ENCODE measurements at regions not wholly inside any gene's neighbourhood (a gene's known extent, or its start where the extent isn't known, plus 50 kb on each side); places are given as distances from the start of the nearest gene placed in this dataset.
A peak's percentile ranks its signal among the peaks of the same experiment; 100 is the strongest.

DNA sequence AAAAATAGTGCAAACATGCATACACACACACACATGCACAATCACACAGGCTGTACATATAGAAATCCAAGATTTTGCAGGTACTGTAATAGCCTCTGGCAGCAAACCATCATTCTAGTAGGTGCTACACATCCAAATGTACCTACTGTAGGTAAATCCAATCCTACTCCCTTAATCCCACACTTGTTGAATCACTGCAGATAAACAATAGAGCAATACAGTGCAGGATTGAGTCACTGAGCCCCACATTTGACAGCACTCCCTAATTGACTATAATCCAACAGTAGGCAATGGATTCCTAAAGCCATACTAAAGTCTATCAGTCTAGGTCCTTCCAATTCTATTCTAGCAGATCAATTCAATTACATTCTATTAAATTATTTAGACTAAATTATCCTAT lies 1640.5 kb upstream of the CDH9 start:
- no peak overlapping the region for H3K23ac ChIP-seq (ENCODE audit: low read length in 2 of 2)
- no peaks in the 10 kb centered on the region for H3K27me3 ChIP-seq (ENCODE audit: control insufficient read depth in 1 of 2, insufficient read depth in 1 of 2, low read length in 2 of 2)
- no peak overlapping the region for H3K18ac ChIP-seq (ENCODE audit: low read depth in 1 of 2, low read length in 2 of 2)
- no peak overlapping the region for H2BK120ac ChIP-seq (ENCODE audit: low read depth, low read length)
- no peak overlapping the region for H2BK12ac ChIP-seq (ENCODE audit: low read length in 2 of 2)
- H3K79me1 ChIP-seq (replicated peaks; ENCODE audit: low read length, poor library complexity, severe bottlenecking), result no peaks in the 10 kb centered on the region
- no peak overlapping the region for H3K14ac ChIP-seq (ENCODE audit: low read length in 2 of 2)
- H2AFZ ChIP-seq (ENCODE audit: low read depth, low read length), result no peak overlapping the region
- no peak overlapping the region for H3K9ac ChIP-seq (ENCODE audit: low read length)
- H3K4me3 ChIP-seq (ENCODE audit: insufficient read depth in 1 of 2, low read depth in 1 of 2, low read length in 2 of 2), result no peak overlapping the region
- no peak overlapping the region for H2AK5ac ChIP-seq (ENCODE audit: low read length, severe bottlenecking)
- no peak overlapping the region for H3K4me2 ChIP-seq (ENCODE audit: low read length, poor library complexity, severe bottlenecking)
- no peaks in the 10 kb centered on the region for H3K36me3 ChIP-seq (ENCODE audit: control insufficient read depth in 1 of 2, insufficient read depth in 2 of 2, low read depth in 1 of 2, low read length in 2 of 2)
- no peak overlapping the region for H3K27ac ChIP-seq (ENCODE audit: low read length, poor library complexity, severe bottlenecking)
- H3K4me1 ChIP-seq (ENCODE audit: control insufficient read depth, insufficient read depth, low read depth, low read length), result no peaks in the 10 kb centered on the region
- no peak overlapping the region for H2BK5ac ChIP-seq (ENCODE audit: low read depth, low read length, poor library complexity, severe bottlenecking)
- no peak overlapping the region for H2BK15ac ChIP-seq (ENCODE audit: low read depth, poor library complexity, severe bottlenecking)
- no peak overlapping the region for H3K4ac ChIP-seq (ENCODE audit: low read depth in 1 of 2, low read length in 2 of 2)
- no peak overlapping the region for H4K91ac ChIP-seq (ENCODE audit: low read length)
- no peak for DNase-seq
- H3K9me3 ChIP-seq (ENCODE audit: control insufficient read depth, low read length), result peaks cover 5% of the 10 kb centered on the region
- no peak overlapping the region for H4K8ac ChIP-seq (ENCODE audit: low read length)

GRCh38 chr5:28666110-28666509 lies 1627.7 kb upstream of the CDH9 start:
- H3K23ac ChIP-seq (ENCODE audit: low read length in 2 of 2), result no peak overlapping the region
- no peaks in the 10 kb centered on the region for H3K36me3 ChIP-seq (ENCODE audit: control insufficient read depth in 1 of 2, insufficient read depth in 2 of 2, low read depth in 1 of 2, low read length in 2 of 2)
- no peak overlapping the region for H2BK5ac ChIP-seq (ENCODE audit: low read depth, low read length, poor library complexity, severe bottlenecking)
- 66% methylated on average over 1 of the region's 1 CpG for WGBS
- no peaks in the 10 kb centered on the region for H3K4me1 ChIP-seq (ENCODE audit: control insufficient read depth, insufficient read depth, low read depth, low read length)
- no peak overlapping the region for H2BK15ac ChIP-seq (ENCODE audit: low read depth, poor library complexity, severe bottlenecking)
- no peak overlapping the region for H3K27ac ChIP-seq (ENCODE audit: low read length, poor library complexity, severe bottlenecking)
- DNase-seq, result no peak
- H4K8ac ChIP-seq (ENCODE audit: low read length), result no peak overlapping the region
- H3K4me2 ChIP-seq (ENCODE audit: low read length, poor library complexity, severe bottlenecking), result no peak overlapping the region
- H3K79me1 ChIP-seq (replicated peaks; ENCODE audit: low read length, poor library complexity, severe bottlenecking), result no peaks in the 10 kb centered on the region
- H2BK120ac ChIP-seq (ENCODE audit: low read depth, low read length), result no peak overlapping the region
- H2BK12ac ChIP-seq (ENCODE audit: low read length in 2 of 2), result no peak overlapping the region
- H2AFZ ChIP-seq (ENCODE audit: low read depth, low read length), result no peak overlapping the region
- peaks cover 53% of the 10 kb centered on the region for H3K9me3 ChIP-seq (ENCODE audit: control insufficient read depth, low read length)
- no peak overlapping the region for H3K4ac ChIP-seq (ENCODE audit: low read depth in 1 of 2, low read length in 2 of 2)
- no peak overlapping the region for H3K18ac ChIP-seq (ENCODE audit: low read depth in 1 of 2, low read length in 2 of 2)
- H3K4me3 ChIP-seq (ENCODE audit: insufficient read depth in 1 of 2, low read depth in 1 of 2, low read length in 2 of 2), result no peak overlapping the region
- no peak overlapping the region for H4K91ac ChIP-seq (ENCODE audit: low read length)
- no peak overlapping the region for H2AK5ac ChIP-seq (ENCODE audit: low read length, severe bottlenecking)
- no peak overlapping the region for H3K9ac ChIP-seq (ENCODE audit: low read length)
- H3K27me3 ChIP-seq (ENCODE audit: control insufficient read depth in 1 of 2, insufficient read depth in 1 of 2, low read length in 2 of 2), result no peaks in the 10 kb centered on the region
- no peak overlapping the region for H3K14ac ChIP-seq (ENCODE audit: low read length in 2 of 2)

DNA sequence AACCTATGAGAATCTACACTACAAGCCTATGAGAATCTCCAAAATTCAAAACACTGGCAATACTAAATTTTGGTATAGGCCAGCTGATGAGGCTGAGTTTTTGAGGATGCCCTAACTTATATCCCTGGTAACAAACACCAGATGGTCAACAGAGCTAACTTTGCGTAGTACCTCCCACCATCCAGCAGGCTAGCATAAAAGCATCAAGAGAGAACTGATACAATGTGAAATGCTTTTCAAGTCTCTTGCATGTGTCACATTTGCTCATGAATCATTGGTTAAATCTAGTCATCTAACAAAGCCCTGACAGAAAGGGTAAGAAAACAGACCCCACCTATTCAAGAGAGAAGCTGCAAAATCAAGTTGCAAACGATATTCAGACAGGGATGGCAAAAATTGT lies 1609.7 kb upstream of the CDH9 start:
- Histone ChIP-seq H3K4me1 (ENCODE audit: control insufficient read depth, insufficient read depth, low read depth, low read length) (no peaks in the 10 kb centered on the region), H3K18ac (ENCODE audit: low read depth in 1 of 2, low read length in 2 of 2) (no peak overlapping the region), H3K27me3 (ENCODE audit: control insufficient read depth in 1 of 2, insufficient read depth in 1 of 2, low read length in 2 of 2) (no peaks in the 10 kb centered on the region), H2BK5ac (ENCODE audit: low read depth, low read length, poor library complexity, severe bottlenecking) (no peak overlapping the region), H3K79me1 (replicated peaks; ENCODE audit: low read length, poor library complexity, severe bottlenecking) (no peaks in the 10 kb centered on the region), H3K14ac (ENCODE audit: low read length in 2 of 2) (no peak overlapping the region), H3K27ac (ENCODE audit: low read length, poor library complexity, severe bottlenecking) (no peak overlapping the region), H2BK120ac (ENCODE audit: low read depth, low read length) (no peak overlapping the region), H2AK5ac (ENCODE audit: low read length, severe bottlenecking) (no peak overlapping the region), H3K9ac (ENCODE audit: low read length) (no peak overlapping the region), H2AFZ (ENCODE audit: low read depth, low read length) (no peak overlapping the region), H3K23ac (ENCODE audit: low read length in 2 of 2) (no peak overlapping the region), H2BK15ac (ENCODE audit: low read depth, poor library complexity, severe bottlenecking) (no peak overlapping the region), H3K36me3 (ENCODE audit: control insufficient read depth in 1 of 2, insufficient read depth in 2 of 2, low read depth in 1 of 2, low read length in 2 of 2) (no peaks in the 10 kb centered on the region), H4K91ac (ENCODE audit: low read length) (no peak overlapping the region), H3K4ac (ENCODE audit: low read depth in 1 of 2, low read length in 2 of 2) (no peak overlapping the region), H2BK12ac (ENCODE audit: low read length in 2 of 2) (no peak overlapping the region), H3K4me2 (ENCODE audit: low read length, poor library complexity, severe bottlenecking) (no peak overlapping the region), H3K9me3 (ENCODE audit: control insufficient read depth, low read length) (peaks cover 6% of the 10 kb centered on the region), H4K8ac (ENCODE audit: low read length) (no peak overlapping the region), H3K4me3 (ENCODE audit: insufficient read depth in 1 of 2, low read depth in 1 of 2, low read length in 2 of 2) (no peak overlapping the region)
- 100% methylated on average over 1 of the region's 2 CpGs for WGBS
- no peak for DNase-seq

DNA sequence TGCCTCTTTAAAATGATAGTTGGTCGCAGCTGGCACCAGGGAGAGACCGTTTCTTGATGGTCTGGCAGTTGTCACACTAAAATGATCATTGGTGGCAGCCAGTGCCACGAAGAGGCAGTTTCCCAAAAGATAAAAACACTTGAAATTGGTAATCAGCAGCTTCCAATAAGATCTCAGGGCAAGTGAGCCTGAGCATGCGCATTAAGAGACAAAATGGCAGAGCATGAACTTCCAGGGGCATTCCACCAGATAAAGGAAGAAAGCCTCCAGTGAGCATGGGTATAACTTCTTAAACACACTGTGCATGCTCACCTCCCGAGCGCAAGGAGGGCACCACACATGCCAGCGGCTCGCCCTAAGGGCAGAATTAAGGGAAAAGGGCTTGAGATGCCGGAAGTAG lies 1594.2 kb upstream of the CDH9 start:
- H2BK5ac ChIP-seq (ENCODE audit: low read depth, low read length, poor library complexity, severe bottlenecking), result no peak overlapping the region
- H3K4me3 ChIP-seq (ENCODE audit: insufficient read depth in 1 of 2, low read depth in 1 of 2, low read length in 2 of 2), result no peak overlapping the region
- WGBS, result 76% methylated on average over 9 of the region's 9 CpGs
- H3K79me1 ChIP-seq (replicated peaks; ENCODE audit: low read length, poor library complexity, severe bottlenecking), result no peaks in the 10 kb centered on the region
- H3K4me1 ChIP-seq (ENCODE audit: control insufficient read depth, insufficient read depth, low read depth, low read length), result no peaks in the 10 kb centered on the region
- H2BK12ac ChIP-seq (ENCODE audit: low read length in 2 of 2), result no peak overlapping the region
- H2AK5ac ChIP-seq (ENCODE audit: low read length, severe bottlenecking), result no peak overlapping the region
- no peak overlapping the region for H3K23ac ChIP-seq (ENCODE audit: low read length in 2 of 2)
- no peak overlapping the region for H3K18ac ChIP-seq (ENCODE audit: low read depth in 1 of 2, low read length in 2 of 2)
- H4K91ac ChIP-seq (ENCODE audit: low read length), result no peak overlapping the region
- H2BK120ac ChIP-seq (ENCODE audit: low read depth, low read length), result no peak overlapping the region
- peak overlapping the region in 1 of 2 experiments; percentile 3 for H3K4ac ChIP-seq (ENCODE audit: low read depth in 1 of 2, low read length in 2 of 2)
- no peak overlapping the region for H2BK15ac ChIP-seq (ENCODE audit: low read depth, poor library complexity, severe bottlenecking)
- H3K27me3 ChIP-seq (ENCODE audit: control insufficient read depth in 1 of 2, insufficient read depth in 1 of 2, low read length in 2 of 2), result no peaks in the 10 kb centered on the region
- H3K9me3 ChIP-seq (ENCODE audit: control insufficient read depth, low read length), result peaks cover 5% of the 10 kb centered on the region
- no peak overlapping the region for H4K8ac ChIP-seq (ENCODE audit: low read length)
- no peak overlapping the region for H2AFZ ChIP-seq (ENCODE audit: low read depth, low read length)
- no peak for DNase-seq
- H3K4me2 ChIP-seq (ENCODE audit: low read length, poor library complexity, severe bottlenecking), result no peak overlapping the region
- no peak overlapping the region for H3K27ac ChIP-seq (ENCODE audit: low read length, poor library complexity, severe bottlenecking)
- no peak overlapping the region for H3K9ac ChIP-seq (ENCODE audit: low read length)
- H3K36me3 ChIP-seq (ENCODE audit: control insufficient read depth in 1 of 2, insufficient read depth in 2 of 2, low read depth in 1 of 2, low read length in 2 of 2), result no peaks in the 10 kb centered on the region
- no peak overlapping the region for H3K14ac ChIP-seq (ENCODE audit: low read length in 2 of 2)
